RWPE2 (cell line): ENCODE measurements at regions not wholly inside any gene's neighbourhood (a gene's known extent, or its start where the extent isn't known, plus 50 kb on each side); places are given as distances from the start of the nearest gene placed in this dataset.

Experiments
- ATAC-seq: fragments of 200-7000 bp; cut with Tn5 transposase; 3 replicates; pipeline ENCODE4 v1.9.1; 2021; ENCODE audit warnings: low read depth
- DNase-seq: peaks from one replicate; pipeline ENCODE4 v3.0.0-alpha.2; 2020; ENCODE audit warnings: low spot score
- H3K27ac ChIP-seq: fragments of 450-650 bp; 2 replicates; pipeline ENCODE4 v1.5.1; 2017; ENCODE audit warnings: mild to moderate bottlenecking; ENCODE audit not compliant: poor library complexity, severe bottlenecking
- H3K27me3 ChIP-seq: fragments of 250-450 bp; sonication (Bioruptor Pico); 2 replicates; pipeline ENCODE4 v1.5.1; 2021; ENCODE audit warnings: mild to moderate bottlenecking, moderate library complexity; ENCODE audit not compliant: insufficient read depth, poor library complexity, severe bottlenecking
- H3K36me3 ChIP-seq: fragments of 250-450 bp; sonication (Bioruptor Pico); 2 replicates; pipeline ENCODE4 v1.5.1; 2020; ENCODE audit warnings: low read depth, mild to moderate bottlenecking, moderate library complexity
- H3K4me1 ChIP-seq: fragments of 250-450 bp; sonication (Bioruptor Pico); 2 replicates; pipeline ENCODE4 v1.5.1; 2021; ENCODE audit warnings: mild to moderate bottlenecking, moderate library complexity; ENCODE audit not compliant: insufficient read depth, poor library complexity, severe bottlenecking
- H3K4me3 ChIP-seq: fragments of 250-450 bp; sonication (Bioruptor Pico); 2 replicates; pipeline ENCODE4 v1.5.1; 2021; ENCODE audit warnings: mild to moderate bottlenecking, moderate library complexity; ENCODE audit not compliant: severe bottlenecking
- H3K9me3 ChIP-seq: fragments of 250-450 bp; sonication (Bioruptor Pico); 2 replicates; pipeline ENCODE4 v1.5.1; 2021; ENCODE audit warnings: mild to moderate bottlenecking, moderate library complexity; ENCODE audit not compliant: severe bottlenecking
- CTCF ChIP-seq: fragments of 450-650 bp; IDR thresholded peaks from one replicate; pipeline ENCODE4 v1.5.1; 2017; ENCODE audit warnings: mild to moderate bottlenecking, moderate library complexity; ENCODE audit not compliant: poor library complexity, severe bottlenecking

DNA sequence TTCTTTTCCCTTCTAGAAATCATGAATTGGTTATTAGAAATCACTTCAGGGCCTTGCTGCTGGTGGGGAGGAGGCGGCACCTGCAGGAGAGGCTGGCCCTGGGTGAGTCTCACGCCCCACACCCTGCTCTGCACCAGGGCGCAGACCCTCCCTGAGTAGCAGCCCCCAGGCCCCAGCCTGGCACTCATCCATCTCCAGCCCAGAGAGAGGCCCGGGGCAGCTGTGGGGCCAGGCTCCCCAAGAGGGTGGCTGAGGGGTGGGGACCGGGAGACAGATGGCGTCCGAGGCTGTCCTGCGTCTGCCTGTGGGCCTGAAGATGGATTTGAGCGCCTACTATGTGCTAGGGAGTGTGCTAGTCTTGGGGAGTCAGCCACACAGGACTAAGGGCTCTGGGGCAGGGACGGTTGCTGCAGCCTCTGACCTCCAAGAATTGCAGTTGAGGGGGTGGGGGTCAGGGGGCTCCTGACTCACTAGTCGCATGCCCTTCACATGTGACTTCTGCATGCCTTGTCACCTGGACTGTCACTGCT, 59.6 kb upstream of the GATA5 start:
- Histone ChIP-seq H3K4me1 (no peaks in the 10 kb centered on the region), H3K27ac (no peak overlapping the region), H3K4me3 (no peak overlapping the region), H3K27me3 (peaks cover 56% of the 10 kb centered on the region), H3K36me3 (no peaks in the 10 kb centered on the region), H3K9me3 (no peaks in the 10 kb centered on the region)
- TF ChIP-seq CTCF: no peak
- DNase-seq: no peak
- ATAC-seq: no peak

- TF ChIP-seq CTCF: no peak
- DNase-seq: no peak
- ATAC-seq: no peak
- Histone ChIP-seq H3K4me3 (no peak overlapping the region), H3K4me1 (no peaks in the 10 kb centered on the region), H3K27ac (no peak overlapping the region), H3K36me3 (no peaks in the 10 kb centered on the region), H3K9me3 (no peaks in the 10 kb centered on the region), H3K27me3 (peaks cover 56% of the 10 kb centered on the region)
These were observed 60.2 kb upstream of the GATA5 start for GRCh38 chr20:62535964-62536363.

GRCh38 chr20:62536871-62537401, 61.1 kb upstream of the GATA5 start:
- peaks cover 55% of the 10 kb centered on the region for H3K27me3 ChIP-seq
- DNase-seq: no peak
- no peaks in the 10 kb centered on the region for H3K36me3 ChIP-seq
- no peak for ATAC-seq
- TF ChIP-seq CTCF: no peak
- no peak overlapping the region for H3K27ac ChIP-seq
- H3K4me1 ChIP-seq: no peaks in the 10 kb centered on the region
- H3K4me3 ChIP-seq: no peak overlapping the region
- H3K9me3 ChIP-seq: no peaks in the 10 kb centered on the region

DNA sequence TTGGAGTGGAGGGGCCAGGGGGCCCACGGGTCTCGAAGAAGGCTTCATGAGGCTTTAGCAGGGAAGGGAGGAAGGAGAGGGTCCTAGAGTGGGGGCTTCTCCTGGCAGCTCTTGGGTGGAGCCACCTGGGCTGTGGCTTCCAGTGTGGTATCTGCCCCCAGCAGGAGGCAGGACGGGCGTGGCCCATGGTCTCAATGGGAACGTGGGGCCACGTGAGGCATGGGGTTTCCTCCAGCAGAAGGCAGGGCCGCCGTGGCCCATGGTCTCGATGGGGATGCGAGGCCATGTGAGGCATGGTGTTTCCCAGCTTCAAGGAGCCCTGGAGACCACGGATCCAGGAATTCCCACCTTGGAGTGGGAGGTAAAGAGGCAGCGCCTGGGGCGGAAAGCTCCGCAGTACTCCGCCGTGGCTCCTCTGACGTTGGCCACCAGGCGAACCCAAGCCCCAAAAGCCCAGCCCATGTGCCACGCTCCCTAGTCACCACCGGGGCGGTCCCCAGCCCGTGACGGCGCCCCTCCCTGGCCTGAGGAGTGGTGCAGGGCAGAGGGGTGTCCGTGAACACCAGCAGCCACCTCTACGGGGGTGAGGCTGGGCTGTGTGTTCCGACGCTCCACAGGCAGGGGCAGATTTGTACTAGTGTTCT, 62.0 kb upstream of the GATA5 start:
- peaks cover 53% of the 10 kb centered on the region for H3K27me3 ChIP-seq
- no peak for DNase-seq
- no peak overlapping the region for H3K27ac ChIP-seq
- H3K4me1 ChIP-seq: no peaks in the 10 kb centered on the region
- no peak for ATAC-seq
- H3K9me3 ChIP-seq: no peaks in the 10 kb centered on the region
- H3K36me3 ChIP-seq: no peaks in the 10 kb centered on the region
- H3K4me3 ChIP-seq: no peak overlapping the region
- TF ChIP-seq CTCF: no peak
